SKM-1 (cell line): ENCODE measurements at regions not wholly inside any gene's neighbourhood (a gene's known extent, or its start where the extent isn't known, plus 50 kb on each side); places are given as distances from the start of the nearest gene placed in this dataset.

ENCODE experiments used
- DNase-seq: peaks from one replicate; lab custom pipeline; 2025; ENCODE audit not compliant: unreplicated experiment; lab: John Stamatoyannopoulos, UW

- DNase-seq = no peak
Observed at GRCh38 chr10:125514206-125515162, 168.5 kb downstream of the TEX36 start.

DNA sequence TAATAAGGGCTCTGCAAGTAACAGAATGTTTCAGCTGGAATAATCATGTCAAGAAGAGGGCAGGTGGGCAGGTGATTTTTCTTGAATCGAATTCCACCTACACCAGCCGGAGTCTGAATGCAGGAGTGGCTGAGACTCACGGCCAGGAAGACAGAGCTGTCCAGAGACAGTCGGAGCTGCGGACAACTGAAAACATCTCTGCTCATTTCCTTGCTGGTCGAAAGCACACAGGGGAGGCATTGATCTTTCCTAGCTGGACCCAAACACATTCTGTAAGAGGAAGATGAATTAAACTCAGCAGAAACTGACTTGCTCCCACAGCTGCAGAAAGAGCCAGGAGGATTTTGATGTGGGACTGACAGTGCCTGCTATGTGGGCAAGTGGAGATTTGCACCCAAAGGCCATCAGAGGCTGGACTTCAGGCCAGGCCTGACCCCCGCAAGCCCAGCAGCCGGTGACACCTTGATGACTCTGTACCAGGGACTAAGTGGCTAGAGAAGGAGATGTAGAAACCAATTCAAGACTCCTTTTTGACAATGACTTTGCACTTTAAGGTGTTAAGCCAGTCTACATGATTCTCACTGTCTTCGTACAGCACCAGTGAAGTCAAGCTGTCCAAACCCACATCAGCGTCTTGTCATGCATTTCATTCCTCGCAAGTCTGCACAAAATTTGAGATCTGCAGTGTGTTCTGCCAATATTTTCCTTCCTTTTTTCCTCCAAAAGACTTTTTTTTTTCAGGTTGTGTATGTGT lies 169.4 kb downstream of the TEX36 start:
- no peak for DNase-seq

DNA sequence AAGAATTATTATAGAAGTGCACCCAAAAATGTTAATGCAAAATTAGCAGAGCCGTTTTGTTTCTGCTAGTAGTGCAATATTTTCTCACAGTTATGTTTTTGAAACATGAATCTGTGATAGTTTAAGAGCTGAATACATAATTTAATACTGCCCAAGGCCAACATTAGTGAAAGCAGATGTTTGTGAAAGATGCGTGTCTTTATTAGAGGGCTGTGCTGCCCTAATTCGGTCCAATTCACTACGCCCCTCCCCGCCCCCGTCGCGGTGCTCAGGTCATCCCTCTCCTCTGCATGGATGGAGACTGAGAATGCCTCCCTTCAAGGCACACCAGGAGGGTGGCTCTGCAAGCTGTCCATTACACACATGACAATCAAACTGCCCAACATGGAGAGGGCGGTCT lies 172.0 kb downstream of the TEX36 start:
- DNase-seq = no peak

DNA sequence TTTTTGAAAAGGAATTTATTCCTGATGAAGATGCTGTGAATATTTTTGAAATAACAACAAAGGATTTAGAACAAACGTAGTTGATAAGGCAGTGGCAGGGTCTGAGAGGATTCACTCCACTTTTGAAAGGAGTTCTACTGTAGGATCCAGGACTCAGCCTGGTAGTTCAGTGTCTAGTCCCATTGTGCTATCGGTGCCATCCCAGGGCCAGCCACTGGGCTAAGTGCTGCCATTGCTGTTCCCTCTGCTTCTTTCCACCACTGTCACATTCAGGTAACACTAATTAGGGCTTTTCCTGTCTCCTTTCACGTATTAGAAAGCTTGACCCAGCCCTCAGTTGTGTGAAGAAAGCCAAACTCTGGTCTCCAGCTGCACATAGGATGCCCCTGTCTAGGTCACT lies 177.3 kb downstream of the TEX36 start:
- no peak for DNase-seq

DNA sequence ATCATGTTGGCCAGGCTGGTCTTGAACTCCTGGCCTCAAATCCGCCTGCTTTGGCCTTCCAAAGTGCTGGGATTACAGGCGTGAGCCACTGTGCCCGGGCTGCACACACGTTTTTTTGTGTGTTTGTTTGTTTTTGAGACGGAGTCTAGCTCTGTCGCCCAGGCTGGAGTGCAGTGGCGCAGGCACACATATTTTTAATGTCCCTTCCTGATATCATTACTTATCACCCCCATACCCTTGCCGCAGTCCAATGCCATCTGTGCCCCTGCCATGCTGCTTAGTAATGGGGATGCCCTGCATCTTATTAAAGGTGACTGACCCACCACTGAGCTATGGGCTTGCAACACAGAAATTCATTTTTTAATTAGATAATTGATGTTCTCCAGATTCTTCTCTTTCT lies 180.7 kb downstream of the TEX36 start:
- no peak for DNase-seq

DNA sequence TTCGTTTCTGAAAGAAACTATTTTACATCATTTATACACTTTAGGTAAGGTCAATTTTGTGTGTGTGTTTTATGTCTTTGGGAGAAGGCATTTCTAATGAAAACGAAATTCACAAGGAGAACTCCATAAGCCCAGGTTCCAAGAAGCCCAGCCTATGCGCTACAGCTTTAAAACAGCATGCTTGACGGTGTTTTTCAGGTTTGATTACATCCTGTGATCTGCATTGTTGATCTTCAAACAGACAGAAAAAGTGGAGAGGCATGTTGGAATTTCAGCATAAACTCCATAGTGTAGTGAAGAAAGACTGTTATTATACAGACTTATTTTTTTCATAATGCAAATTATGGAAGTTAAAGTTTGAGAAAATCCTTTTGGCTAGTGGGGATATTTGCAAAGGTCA lies 187.6 kb downstream of the TEX36 start:
- no peak for DNase-seq

GRCh38 chr10:125494651-125495239 lies 188.2 kb downstream of the TEX36 start:
- DNase-seq = no peak

DNA sequence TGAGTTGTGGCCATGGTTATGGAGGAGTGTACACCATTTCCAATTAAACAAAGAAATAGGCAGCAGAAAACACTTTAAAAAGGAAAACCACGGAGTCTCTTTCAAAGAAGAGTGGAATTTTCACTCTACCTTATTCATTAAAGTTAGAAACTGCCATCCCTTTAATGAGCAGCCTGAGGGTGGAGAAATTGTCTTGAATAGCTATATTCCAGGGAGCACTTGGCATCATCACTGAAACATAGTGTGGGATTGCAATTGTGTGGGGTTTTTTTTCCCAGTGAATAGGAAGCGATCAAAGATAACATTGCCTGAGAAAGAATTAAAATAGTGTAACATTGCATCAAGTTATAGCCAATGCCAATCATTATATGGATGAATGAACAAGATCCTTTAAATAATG lies 191.6 kb downstream of the TEX36 start:
- DNase-seq = no peak

DNA sequence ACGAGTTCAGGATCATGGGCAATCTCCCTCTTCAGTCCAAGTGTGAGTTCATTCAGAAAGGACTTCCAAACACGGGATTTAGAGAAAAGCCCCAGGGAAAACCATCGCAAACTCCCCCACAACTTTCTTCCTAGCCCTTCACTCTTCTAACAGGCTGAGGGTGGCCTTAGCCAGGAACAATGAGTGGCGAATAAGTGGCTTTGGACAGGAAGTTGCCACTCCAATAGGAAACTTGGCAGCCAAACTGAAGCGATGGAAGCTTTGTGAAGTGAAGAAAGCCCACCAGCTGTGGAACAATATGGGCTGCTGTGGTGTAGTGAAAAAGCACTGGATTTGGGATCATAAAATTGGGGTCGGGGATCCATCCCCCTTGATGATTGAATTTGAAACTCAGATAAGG lies 193.2 kb downstream of the TEX36 start:
- no peak for DNase-seq

DNA sequence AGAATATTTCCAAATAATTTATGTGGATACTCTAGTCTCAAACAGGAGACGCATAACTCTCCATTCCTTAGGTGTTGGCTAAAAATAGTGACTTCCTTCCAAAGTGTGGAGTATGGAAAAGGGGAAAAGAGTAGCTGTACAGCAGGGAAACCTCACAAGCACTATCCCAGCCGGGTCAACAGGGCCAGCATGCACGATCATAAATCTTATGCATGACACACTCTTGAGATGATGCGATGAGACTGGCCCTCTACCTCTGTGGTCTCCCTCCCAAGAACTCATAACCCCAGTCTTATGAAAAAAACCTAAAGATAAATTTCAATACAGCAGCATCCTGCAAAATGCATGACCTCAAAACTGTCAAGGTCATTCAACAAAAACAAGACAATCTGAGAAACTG lies 197.3 kb downstream of the TEX36 start:
- no peak for DNase-seq

DNA sequence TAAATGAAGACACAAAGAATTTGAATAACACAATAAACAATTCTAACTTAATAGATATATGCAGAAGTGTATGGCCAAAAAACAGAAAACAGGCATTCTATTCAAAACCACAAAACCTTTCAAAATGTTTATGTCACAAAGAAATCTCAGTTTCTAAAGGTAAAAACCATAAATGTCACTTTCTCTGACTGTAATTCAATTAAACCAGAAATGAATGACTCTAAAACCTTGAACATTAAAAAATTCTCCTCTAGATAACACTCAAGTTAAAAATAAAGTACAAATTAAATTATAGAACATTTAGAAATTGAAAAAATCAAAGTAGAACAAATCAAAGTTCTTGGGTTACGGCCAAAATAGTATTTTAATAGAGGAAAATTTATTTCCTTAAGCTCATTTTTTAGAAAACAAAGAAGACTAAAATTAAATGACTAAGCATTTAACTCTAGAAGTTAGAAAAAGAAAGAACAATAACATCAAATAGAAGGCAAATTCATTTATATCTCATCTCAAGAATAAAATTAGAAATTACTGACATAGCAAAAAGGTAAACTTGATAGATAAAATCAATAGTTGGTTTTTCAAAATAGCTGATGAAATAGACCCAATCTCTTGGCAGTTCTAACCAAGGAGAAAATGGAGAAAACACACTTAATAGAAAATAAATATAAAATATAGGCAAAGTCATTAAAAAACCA lies 198.8 kb downstream of the TEX36 start:
- DNase-seq = no peak

GRCh38 chr10:125482637-125483036 lies 200.3 kb downstream of the TEX36 start:
- DNase-seq = no peak

- DNase-seq = no peak
Observed at GRCh38 chr10:125482108-125482507, 200.9 kb downstream of the TEX36 start.

GRCh38 chr10:125479059-125479458 lies 203.9 kb downstream of the TEX36 start:
- DNase-seq = no peak

DNA sequence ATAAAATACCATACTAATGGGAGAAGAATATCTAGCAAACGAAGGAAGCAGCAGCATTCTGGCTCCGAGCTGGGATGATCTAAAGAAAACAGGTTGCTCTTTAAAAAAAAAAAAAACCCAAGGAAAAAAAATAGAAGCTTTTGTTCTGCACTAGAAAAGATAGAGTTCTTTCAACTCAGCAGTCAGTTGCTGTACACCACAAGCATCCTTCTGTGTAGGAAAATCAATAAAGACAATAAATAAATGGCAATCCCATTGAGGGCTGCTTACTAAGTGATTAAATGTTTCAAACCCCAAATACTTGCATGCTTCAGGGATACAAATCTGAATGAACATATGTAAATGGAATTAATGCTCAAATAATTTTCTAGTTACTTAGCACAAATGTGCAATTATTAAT lies 207.1 kb downstream of the TEX36 start:
- DNase-seq = no peak

DNA sequence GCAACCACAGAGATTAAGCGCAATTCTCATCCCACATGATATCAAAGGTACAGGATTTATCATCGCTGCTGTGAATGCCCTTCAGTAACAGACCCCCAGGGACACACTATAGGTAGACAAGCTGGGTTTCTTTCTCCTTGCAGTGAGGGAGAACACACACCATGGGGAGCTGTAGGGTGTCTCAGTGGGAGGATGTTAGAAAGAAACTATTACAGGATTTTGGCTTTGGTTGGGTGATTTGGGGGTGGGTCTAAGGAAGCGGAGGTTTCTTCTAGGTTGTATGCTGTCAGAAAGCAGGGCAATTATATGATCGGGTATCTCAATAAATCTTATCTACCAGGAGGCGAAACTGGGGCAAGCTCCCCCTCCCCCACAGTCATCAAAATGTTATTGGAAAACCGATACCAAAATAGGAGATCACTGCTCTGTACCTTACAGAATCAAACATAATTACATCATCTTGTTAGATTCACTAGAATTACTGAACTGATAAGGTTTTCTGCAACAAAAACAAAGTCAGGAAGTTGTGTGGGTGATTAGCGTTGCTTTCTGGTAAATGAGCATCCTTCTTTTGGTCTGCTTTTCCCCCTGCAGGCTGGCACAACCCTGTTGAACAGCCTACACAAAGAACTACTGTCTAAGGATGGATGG lies 209.7 kb downstream of the TEX36 start:
- no peak for DNase-seq

DNA sequence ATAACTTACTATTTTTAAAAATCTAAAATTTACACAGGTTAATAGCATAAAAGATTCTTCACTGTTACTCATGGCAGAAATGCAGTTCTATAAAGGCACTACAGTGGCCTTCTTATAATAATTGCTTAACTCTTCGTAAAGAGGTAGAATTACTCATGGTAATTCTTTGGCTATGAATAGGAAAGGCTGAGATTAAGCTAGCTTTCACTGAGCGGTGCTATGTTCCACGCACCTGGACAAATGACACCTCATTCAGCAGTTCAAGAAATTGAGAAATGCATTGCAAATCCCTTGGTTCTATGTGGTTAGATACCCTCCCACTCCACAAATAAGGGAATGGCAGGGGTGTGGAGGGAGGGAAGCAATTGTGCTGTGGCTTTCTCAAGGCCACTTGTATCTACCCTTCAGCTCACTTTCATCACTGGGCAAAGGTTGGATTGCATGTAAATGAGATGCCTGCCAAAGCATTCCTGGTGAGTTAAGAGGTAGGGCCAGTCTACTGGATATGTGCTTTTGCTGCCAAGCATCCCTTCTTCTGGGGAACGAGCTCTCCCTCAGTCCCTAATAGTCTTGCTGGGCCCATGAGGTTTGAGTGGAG lies 210.9 kb downstream of the TEX36 start:
- no peak for DNase-seq

DNA sequence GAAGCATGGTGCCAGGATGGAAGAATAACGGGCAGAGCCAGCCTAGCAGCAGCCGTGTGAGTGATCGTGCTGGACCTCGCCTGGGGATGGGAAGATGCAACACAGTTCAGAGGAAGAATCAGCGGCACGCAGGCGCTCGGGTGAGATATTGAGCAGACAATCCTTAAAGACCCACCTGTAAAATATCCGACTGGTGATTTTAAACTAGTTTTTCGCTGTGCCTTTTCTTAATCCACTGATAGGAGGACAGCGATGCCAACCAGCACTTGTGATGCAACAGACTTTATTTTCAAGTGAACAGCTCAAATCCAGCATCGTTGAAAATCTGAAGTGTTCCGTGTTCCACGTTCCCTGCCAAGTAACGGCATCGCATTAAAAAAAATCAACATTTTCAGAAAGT lies 214.7 kb downstream of the TEX36 start:
- no peak for DNase-seq

- DNase-seq = no peak
Observed at GRCh38 chr10:125466685-125467084, 216.3 kb downstream of the TEX36 start.

DNA sequence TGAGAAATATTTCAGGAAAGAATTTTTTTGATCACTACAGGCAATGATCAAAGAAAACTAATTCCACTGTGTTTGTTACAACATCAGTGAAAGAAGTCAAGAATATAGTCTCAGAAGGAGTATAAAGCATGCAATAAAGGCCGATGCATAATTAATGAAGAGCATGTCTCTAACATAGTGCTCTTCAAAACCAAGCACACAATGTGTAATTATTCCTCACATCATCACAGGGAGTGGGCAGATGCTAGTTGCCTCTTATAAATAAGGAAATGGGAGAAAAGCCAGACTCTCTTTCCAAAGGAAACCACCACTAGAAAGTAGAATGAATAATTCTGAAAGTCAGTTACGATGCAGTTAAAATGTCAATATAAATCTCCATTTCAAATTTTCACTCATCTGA lies 220.1 kb downstream of the TEX36 start:
- no peak for DNase-seq
